NT2/D1 (cell line): ENCODE measurements at regions not wholly inside any gene's neighbourhood (a gene's known extent, or its start where the extent isn't known, plus 50 kb on each side); places are given as distances from the start of the nearest gene placed in this dataset.

ENCODE experiments used
- DNase-seq: peaks from one replicate; pipeline ENCODE4 v3.0.0-alpha.2; 2011; ENCODE audit warnings: low read depth, low spot score
- H3K27me3 ChIP-seq: 2 replicates; pipeline ENCODE4 v1.6.0; 2011; ENCODE audit warnings: mild to moderate bottlenecking; ENCODE audit not compliant: insufficient read length, insufficient read depth
- H3K36me3 ChIP-seq: 2 replicates; pipeline ENCODE4 v1.6.1; 2011; ENCODE audit warnings: mild to moderate bottlenecking, low read length, mixed read lengths; ENCODE audit not compliant: insufficient read depth, insufficient read length
- H3K4me1 ChIP-seq: 2 replicates; pipeline ENCODE4 v1.5.1; 2011; ENCODE audit not compliant: insufficient read depth, insufficient read length
- H3K4me3 ChIP-seq: 2 replicates; pipeline ENCODE4 v1.5.1; 2011; ENCODE audit warnings: low read depth; ENCODE audit not compliant: insufficient read length
- H3K9ac ChIP-seq: 2 replicates; pipeline ENCODE4 v1.6.0; 2011; ENCODE audit warnings: low read depth; ENCODE audit not compliant: insufficient read length
- H3K9me3 ChIP-seq: 2 replicates; pipeline ENCODE4 v1.5.1; 2011; ENCODE audit warnings: mild to moderate bottlenecking, low read length; ENCODE audit not compliant: insufficient read depth
- SUZ12 ChIP-seq: IDR thresholded peaks from 2 replicates; pipeline ENCODE4 v1.6.1; 2011; ENCODE audit not compliant: insufficient read length, insufficient read depth; ENCODE audit errors: extremely low read depth
- YY1 ChIP-seq: IDR thresholded peaks from 2 replicates; pipeline ENCODE4 v1.6.1; 2011; ENCODE audit not compliant: insufficient read length, insufficient read depth
- ZNF274 ChIP-seq: IDR thresholded peaks from 2 replicates; pipeline ENCODE4 v1.6.1; 2011; ENCODE audit warnings: mild to moderate bottlenecking, low read depth, low read length

DNA sequence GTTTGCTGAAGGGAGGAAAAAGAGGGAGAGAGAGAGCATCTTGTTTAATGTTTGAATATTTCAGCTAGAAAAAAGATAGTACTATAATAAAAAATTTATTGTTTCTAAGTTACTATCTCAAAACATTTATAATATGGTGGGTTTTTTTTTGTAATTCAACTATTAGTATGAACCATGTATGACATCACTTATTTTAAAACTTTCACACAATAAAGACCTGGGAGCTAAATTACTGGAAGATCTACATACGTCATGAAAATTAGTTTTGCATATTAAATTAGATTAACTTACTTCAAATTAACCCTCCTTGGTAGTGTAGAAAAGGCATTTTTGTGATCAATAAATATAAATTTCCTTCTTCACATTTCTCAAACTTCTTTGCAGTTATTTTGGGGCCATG, 432.0 kb upstream of the SLIT2 start:
- H3K4me1 ChIP-seq = no peaks in the 10 kb centered on the region
- DNase-seq = no peak
- no peaks in the 10 kb centered on the region for H3K27me3 ChIP-seq
- H3K9me3 ChIP-seq = no peaks in the 10 kb centered on the region
- no peak overlapping the region for H3K9ac ChIP-seq
- H3K36me3 ChIP-seq = no peaks in the 10 kb centered on the region
- H3K4me3 ChIP-seq = no peak overlapping the region
- TF ChIP-seq ZNF274 (no peak), SUZ12 (no peak), YY1 (no peak)

DNA sequence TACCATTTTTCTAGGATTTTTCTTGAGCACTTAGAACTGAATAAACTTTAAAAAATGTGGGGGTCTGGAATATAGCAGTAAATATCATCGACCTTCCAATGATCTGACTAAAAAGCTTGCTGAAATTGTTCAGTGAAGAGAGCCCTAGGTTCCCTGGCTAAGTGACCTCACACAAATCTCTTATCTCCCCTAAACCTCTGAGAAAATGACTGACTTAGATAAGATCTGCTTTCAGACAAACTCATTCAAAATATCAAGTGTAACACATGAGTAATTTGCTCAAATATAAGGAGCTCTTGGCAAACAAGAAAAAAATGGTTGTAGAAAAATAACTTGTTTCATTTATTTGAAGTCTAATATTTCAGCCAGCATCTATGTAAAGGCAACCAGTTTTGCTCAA, 441.7 kb upstream of the SLIT2 start:
- H3K9ac ChIP-seq = no peak overlapping the region
- TF ChIP-seq YY1 = no peak
- no peak for TF ChIP-seq SUZ12
- no peak for TF ChIP-seq ZNF274
- no peak for DNase-seq
- no peaks in the 10 kb centered on the region for H3K4me1 ChIP-seq
- H3K9me3 ChIP-seq = no peaks in the 10 kb centered on the region
- no peaks in the 10 kb centered on the region for H3K27me3 ChIP-seq
- no peak overlapping the region for H3K4me3 ChIP-seq
- H3K36me3 ChIP-seq = no peaks in the 10 kb centered on the region

DNA sequence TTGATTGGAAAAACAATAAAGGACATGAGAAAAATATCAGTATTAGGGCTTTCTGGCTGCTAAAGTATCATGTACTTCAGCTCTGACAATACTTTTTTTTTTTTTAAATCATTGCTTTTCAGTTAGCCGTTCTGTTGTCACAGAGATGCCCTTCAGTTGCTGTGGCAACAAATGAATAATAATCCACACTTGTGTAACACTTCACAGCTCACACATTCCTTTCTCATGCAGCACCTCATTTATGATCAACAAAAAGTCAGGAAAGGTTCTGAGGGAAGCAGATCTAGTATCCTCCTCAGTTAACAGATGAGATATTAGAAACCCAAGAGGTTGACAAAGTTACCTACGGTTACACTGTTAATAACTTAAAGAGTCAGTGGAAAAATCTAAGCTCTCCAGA, 444.2 kb upstream of the SLIT2 start:
- no peaks in the 10 kb centered on the region for H3K36me3 ChIP-seq
- TF ChIP-seq YY1 (no peak), SUZ12 (no peak), ZNF274 (no peak)
- H3K9ac ChIP-seq = no peak overlapping the region
- no peak overlapping the region for H3K4me3 ChIP-seq
- no peak for DNase-seq
- no peaks in the 10 kb centered on the region; the same call in 1 of the 2 replicates for H3K9me3 ChIP-seq
- H3K4me1 ChIP-seq = no peaks in the 10 kb centered on the region
- H3K27me3 ChIP-seq = no peaks in the 10 kb centered on the region

DNA sequence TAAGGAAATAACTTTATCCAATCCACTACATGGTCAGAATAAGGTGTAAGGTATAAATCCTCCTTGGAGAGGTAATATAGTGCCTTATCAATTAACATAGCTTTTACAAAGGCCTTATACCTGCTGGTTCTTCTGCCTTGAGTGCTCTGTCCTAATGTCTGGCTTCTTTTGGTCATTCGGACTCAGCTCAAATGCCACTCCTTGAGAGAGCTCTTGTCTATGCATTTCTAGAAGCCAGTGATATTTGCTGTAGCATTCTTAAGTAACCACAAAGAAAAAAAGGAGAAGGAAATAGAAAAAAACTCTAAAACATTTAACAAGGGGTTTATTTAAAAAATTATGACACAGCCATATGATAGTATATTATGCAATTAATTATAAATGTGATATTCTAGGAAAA, 444.8 kb upstream of the SLIT2 start:
- Histone ChIP-seq H3K36me3 (no peaks in the 10 kb centered on the region), H3K4me1 (no peaks in the 10 kb centered on the region), H3K27me3 (no peaks in the 10 kb centered on the region), H3K4me3 (no peak overlapping the region), H3K9me3 (no peaks in the 10 kb centered on the region; the same call in 1 of the 2 replicates), H3K9ac (no peak overlapping the region)
- TF ChIP-seq SUZ12 (no peak), ZNF274 (no peak), YY1 (no peak)
- DNase-seq = no peak

DNA sequence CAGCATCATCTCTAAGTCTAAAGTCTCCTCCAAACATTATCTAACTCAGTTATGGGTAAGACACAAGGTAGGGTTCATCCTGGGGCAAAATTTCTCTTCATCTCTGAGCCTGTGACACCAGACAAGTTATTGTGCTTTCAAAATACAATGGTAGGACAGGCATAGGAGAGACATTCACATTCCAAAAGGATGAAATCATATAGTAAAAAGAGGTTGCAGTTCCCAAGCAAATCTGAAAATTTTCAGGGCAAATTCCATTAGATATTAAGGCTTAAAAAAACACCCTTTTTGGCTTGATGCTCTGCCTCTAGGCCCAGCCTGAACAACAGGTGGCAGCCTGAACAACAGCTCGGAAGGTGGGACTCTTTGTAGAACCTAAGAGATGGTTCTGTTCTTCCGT, 448.3 kb upstream of the SLIT2 start:
- H3K9ac ChIP-seq = no peak overlapping the region
- TF ChIP-seq SUZ12 (no peak), ZNF274 (no peak), YY1 (no peak)
- H3K4me3 ChIP-seq = no peak overlapping the region
- no peaks in the 10 kb centered on the region for H3K36me3 ChIP-seq
- no peak for DNase-seq
- H3K9me3 ChIP-seq = no peaks in the 10 kb centered on the region; the same call in 1 of the 2 replicates
- H3K27me3 ChIP-seq = no peaks in the 10 kb centered on the region
- no peaks in the 10 kb centered on the region for H3K4me1 ChIP-seq

DNA sequence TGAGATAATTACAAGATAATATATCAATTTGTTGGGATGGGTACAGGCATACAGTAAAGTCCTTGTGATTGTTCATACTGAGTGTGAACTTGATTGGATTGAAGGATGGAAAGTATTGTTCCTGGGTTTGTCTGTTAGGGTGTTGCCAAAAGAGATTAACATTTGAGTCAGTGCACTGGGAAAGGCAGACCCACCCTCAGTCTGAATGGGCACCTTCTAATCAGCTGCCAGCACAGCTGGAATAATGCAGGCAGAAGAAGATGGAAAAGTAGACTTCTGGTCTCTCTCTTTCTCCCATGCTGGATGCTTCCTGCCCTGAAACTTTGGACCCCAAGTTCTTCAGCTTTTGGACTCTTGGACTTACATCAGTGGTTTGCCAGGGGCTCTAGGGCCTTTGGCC, 457.9 kb upstream of the SLIT2 start:
- H3K27me3 ChIP-seq = no peaks in the 10 kb centered on the region
- no peak for DNase-seq
- no peak overlapping the region for H3K9ac ChIP-seq
- H3K4me1 ChIP-seq = no peaks in the 10 kb centered on the region
- H3K9me3 ChIP-seq = no peaks in the 10 kb centered on the region
- TF ChIP-seq SUZ12 (no peak), ZNF274 (no peak), YY1 (no peak)
- H3K36me3 ChIP-seq = no peaks in the 10 kb centered on the region
- H3K4me3 ChIP-seq = no peak overlapping the region

DNA sequence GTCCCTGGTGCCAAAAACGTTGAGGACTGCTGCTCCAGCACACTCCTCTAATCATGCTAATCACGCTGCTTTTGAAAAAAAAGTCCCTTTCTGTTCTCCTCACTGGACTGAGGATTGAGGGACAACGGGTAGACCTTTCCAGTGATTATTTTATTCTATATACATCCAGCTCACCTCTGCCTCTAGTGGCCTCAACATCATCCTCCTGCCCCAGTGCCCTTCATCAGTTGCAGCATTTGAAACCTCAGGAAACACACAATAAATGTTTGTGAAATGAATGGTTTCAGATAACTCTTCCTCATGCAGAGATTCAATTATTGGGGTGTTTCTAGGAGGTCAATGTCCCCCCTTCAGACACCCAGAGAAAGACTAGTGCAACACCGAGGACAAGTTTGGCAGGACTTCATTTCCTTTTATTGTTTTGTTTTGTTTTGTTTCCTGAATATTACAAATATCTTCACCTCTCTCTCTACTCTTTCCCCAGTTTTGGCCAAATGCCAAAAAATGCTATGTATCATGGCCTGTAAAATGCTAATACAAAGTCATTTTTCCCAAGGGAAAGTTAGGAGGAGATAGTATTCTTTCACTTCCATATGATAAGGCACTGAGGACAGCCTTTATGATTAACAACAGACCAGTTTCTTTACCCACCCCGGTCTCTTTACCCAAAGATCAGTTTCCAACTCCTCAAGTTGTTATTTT, 460.1 kb upstream of the SLIT2 start:
- Histone ChIP-seq H3K4me1 (no peaks in the 10 kb centered on the region), H3K27me3 (no peaks in the 10 kb centered on the region), H3K9me3 (no peaks in the 10 kb centered on the region), H3K9ac (no peak overlapping the region), H3K4me3 (no peak overlapping the region), H3K36me3 (no peaks in the 10 kb centered on the region)
- no peak for TF ChIP-seq SUZ12
- TF ChIP-seq YY1 = no peak
- TF ChIP-seq ZNF274 = no peak
- no peak for DNase-seq
